HCT116 (cell line): ENCODE measurements at regions not wholly inside any gene's neighbourhood (a gene's known extent, or its start where the extent isn't known, plus 50 kb on each side); places are given as distances from the start of the nearest gene placed in this dataset.

Experiments used
- ATAC-seq: fragments of 200-7000 bp; cut with Tn5 transposase; 2 replicates; pipeline ENCODE4 v1.9.1; 2020; ENCODE audit warnings: mild to moderate bottlenecking, moderate library complexity
- BruUV-seq: library from RNA; stranded (reverse); fragments of 400-500 nt; replicated peaks from 2 replicates; lab custom pipeline; 2021; lab: Mats Ljungman, UMichigan
- CTCF ChIA-PET: fragments of 300-600 bp; sonication (Branson Sonifier 250); formaldehyde crosslinking; loops from one replicate; lab custom pipeline; 2021; ENCODE audit warnings: antibody characterized with exemption; lab: Charles Lee
- POLR2A ChIA-PET: fragments of 300-600, 350-600 bp; sonication (Branson Sonifier 250); formaldehyde crosslinking; loops from one replicate; lab custom pipeline; 2021; ENCODE audit warnings: antibody characterized with exemption; lab: Charles Lee
- RAD21 ChIA-PET, 2 experiments: fragments of 300-600 bp; sonication (Branson Sonifier 250); formaldehyde crosslinking; loops; one replicate each; lab custom pipeline; 2023; ENCODE audit warnings: low total read pairs in 2 of 2; ENCODE audit not compliant: uncharacterized antibody in 2 of 2, unreplicated experiment in 2 of 2, low non-redundant PET in 1 of 2; lab: Charles Lee
- DNase-seq: peaks from one replicate; pipeline ENCODE4 v3.0.0-alpha.2; 2010; ENCODE audit warnings: low read depth, low spot score
- H2AFZ ChIP-seq: fragments of 200-600 bp; shearing (Covaris generic), sonication (generic); 2 replicates; pipeline ENCODE4 v1.6.1; 2017; ENCODE audit warnings: low read depth, mixed run types, mixed read lengths, antibody characterized with exemption, low read length; ENCODE audit not compliant: poor library complexity, severe bottlenecking
- H3K27ac ChIP-seq: 2 replicates; pipeline ENCODE4 v1.5.1; 2012; ENCODE audit warnings: low read depth, low read length
- H3K27me3 ChIP-seq: fragments of 200-600 bp; sonication (generic); 2 replicates; pipeline ENCODE4 v1.6.1; 2016; ENCODE audit warnings: mixed run types, low read length, mixed read lengths; ENCODE audit not compliant: insufficient read depth
- H3K36me3 ChIP-seq, 2 experiments: fragments of 200-500 bp in 1 of 2; fragments of 200-600 bp in 1 of 2; sonication (Bioruptor generic) in 1 of 2; sonication (generic) in 1 of 2; 2 replicates each; pipeline versions ENCODE4 v1.5.1 to v1.6.1; 2014 to 2016; ENCODE audit warnings: low read length in 2 of 2, inconsistent platforms in 1 of 2, mixed read lengths in 1 of 2, mixed run types in 1 of 2; ENCODE audit not compliant: insufficient read depth in 2 of 2, control insufficient read depth in 1 of 2
- H3K4me1 ChIP-seq, 2 experiments: fragments of 200-600 bp in 1 of 2; sonication (generic) in 1 of 2; 2 replicates each; pipeline versions ENCODE4 v1.5.1 to v1.6.1; 2012 to 2017; ENCODE audit warnings: low read length in 2 of 2, inconsistent platforms in 1 of 2, mild to moderate bottlenecking in 1 of 2, mixed read lengths in 1 of 2, mixed run types in 1 of 2, moderate library complexity in 1 of 2; ENCODE audit not compliant: insufficient read depth in 2 of 2, control insufficient read depth in 1 of 2
- H3K4me2 ChIP-seq: fragments of 200-600 bp; sonication (generic); 2 replicates; pipeline ENCODE4 v1.6.1; 2017; ENCODE audit warnings: mixed run types, low read length, mixed read lengths
- H3K4me3 ChIP-seq, 2 experiments: fragments of 200-600 bp in 1 of 2; sonication (generic) in 1 of 2; replicated peaks in 1 of 2; 2 replicates each; pipeline ENCODE4 v1.5.1; 2011 to 2016; ENCODE audit warnings: low read length in 2 of 2, control low read depth in 1 of 2, low read depth in 1 of 2, mild to moderate bottlenecking in 1 of 2, mixed read lengths in 1 of 2, mixed run types in 1 of 2
- H3K79me2 ChIP-seq: fragments of 200-600 bp; sonication (generic); 2 replicates; pipeline ENCODE4 v1.6.1; 2017; ENCODE audit warnings: mild to moderate bottlenecking, mixed run types, low read length, moderate library complexity, mixed read lengths; ENCODE audit not compliant: insufficient read depth
- H3K9ac ChIP-seq: fragments of 200-600 bp; sonication (generic); 2 replicates; pipeline ENCODE4 v1.6.1; 2016; ENCODE audit warnings: low read length, mixed read lengths
- H3K9me2 ChIP-seq: fragments of 200-600 bp; sonication (generic), shearing (Covaris generic); 2 replicates; pipeline ENCODE4 v1.6.1; 2017; ENCODE audit warnings: mixed run types, mild to moderate bottlenecking, moderate library complexity; ENCODE audit not compliant: insufficient read depth
- H3K9me3 ChIP-seq, 2 experiments: fragments of 200-500 bp in 1 of 2; fragments of 200-600 bp in 1 of 2; sonication (Bioruptor generic) in 1 of 2; sonication (generic) in 1 of 2; 2 replicates each; pipeline ENCODE4 v1.6.1; 2014 to 2017; ENCODE audit warnings: low read length in 2 of 2, mixed read lengths in 2 of 2, inconsistent platforms in 1 of 2, low read depth in 1 of 2, mild to moderate bottlenecking in 1 of 2, mixed run types in 1 of 2, moderate library complexity in 1 of 2; ENCODE audit not compliant: control insufficient read depth in 1 of 2, insufficient read depth in 1 of 2
- H4K20me1 ChIP-seq: fragments of 200-600 bp; sonication (generic), shearing (Covaris generic); 2 replicates; pipeline ENCODE4 v1.6.1; 2017; ENCODE audit warnings: mixed run types, mild to moderate bottlenecking, moderate library complexity; ENCODE audit not compliant: insufficient read depth
- CBX3 ChIP-seq: IDR thresholded peaks from 2 replicates; pipeline ENCODE4 v1.6.1; 2012; ENCODE audit warnings: low read depth
- ELF1 ChIP-seq: IDR thresholded peaks from 2 replicates; pipeline ENCODE4 v1.6.1; 2012; ENCODE audit warnings: low read depth, borderline replicate concordance
- EZH2phosphoT487 ChIP-seq: fragments of 200-600 bp; IDR thresholded peaks from 2 replicates; pipeline ENCODE4 v1.6.1; 2018; ENCODE audit warnings: antibody characterized with exemption, borderline replicate concordance
- FOSL1 ChIP-seq: IDR thresholded peaks from 2 replicates; pipeline ENCODE4 v1.6.1; 2012; ENCODE audit warnings: low read depth
- POLR2A ChIP-seq: IDR thresholded peaks from 2 replicates; pipeline ENCODE4 v1.7.0; 2011; ENCODE audit warnings: borderline replicate concordance; ENCODE audit not compliant: insufficient read depth, insufficient read length; ENCODE audit errors: extremely low read depth
- POLR2AphosphoS5 ChIP-seq: IDR thresholded peaks from 2 replicates; pipeline ENCODE4 v1.6.1; 2011; ENCODE audit warnings: mild to moderate bottlenecking, low read depth, low read length, moderate library complexity
- RAD21 ChIP-seq: IDR thresholded peaks from 2 replicates; pipeline ENCODE4 v1.6.1; 2012; ENCODE audit warnings: low read depth, mild to moderate bottlenecking
- SIN3A ChIP-seq: IDR thresholded peaks from 2 replicates; pipeline ENCODE4 v1.6.1; 2012; ENCODE audit warnings: low read depth
- SRF ChIP-seq: IDR thresholded peaks from 2 replicates; pipeline ENCODE4 v1.6.1; 2012; ENCODE audit warnings: low read depth
- YY1 ChIP-seq: IDR thresholded peaks from 2 replicates; pipeline ENCODE4 v1.6.1; 2011; ENCODE audit warnings: low read length, low read depth, moderate library complexity, mild to moderate bottlenecking; ENCODE audit not compliant: insufficient replicate concordance; ENCODE audit errors: extremely low read depth
- ZFX ChIP-seq: fragments of 450-650 bp; IDR thresholded peaks from 2 replicates; pipeline ENCODE4 v1.6.1; 2017
- intact Hi-C: fragments of 100-400 bp; cut with micrococcal nuclease; formaldehyde crosslinking; loops from 2 replicates; pipeline ENCODE4 v1.10.0; 2022

GRCh38 chr1:68620571-68620970, 123.7 kb upstream of the DEPDC1 start:
- ChIA-PET RAD21 (no interaction called here), POLR2A (no interaction called here)
- no TSS peak for BruUV-seq

GRCh38 chr1:68623700-68624099, 126.8 kb upstream of the DEPDC1 start:
- H2AFZ ChIP-seq = no peak overlapping the region
- intact Hi-C loops = no loop called here
- no peaks in the 10 kb centered on the region for H3K27me3 ChIP-seq
- H3K9me2 ChIP-seq = no peaks in the 10 kb centered on the region
- peaks cover 0 to 11% of the 10 kb centered on the region in 2 experiments; a peak in 2 of 4 replicates for H3K4me1 ChIP-seq
- DNase-seq (no peak), ATAC-seq (no peak)
- ChIA-PET CTCF (no interaction called here), POLR2A (no interaction called here), RAD21 (no interaction called here)
- BruUV-seq = no TSS peak
- no peak overlapping the region for H3K4me3 ChIP-seq
- H3K4me2 ChIP-seq = peak overlapping the region; percentile 10; the same call in 1 of the 2 replicates
- H3K36me3 ChIP-seq = no peaks in the 10 kb centered on the region
- no peaks in the 10 kb centered on the region for H4K20me1 ChIP-seq
- H3K9me3 ChIP-seq = peaks cover 5 to 13% of the 10 kb centered on the region in 2 experiments; a peak in 2 of 4 replicates
- TF ChIP-seq EZH2phosphoT487 (no peak), SIN3A (no peak), POLR2A (no peak), RAD21 (no peak)
- H3K79me2 ChIP-seq = no peaks in the 10 kb centered on the region
- H3K27ac ChIP-seq = no peak overlapping the region
- H3K9ac ChIP-seq = no peak overlapping the region

More at GRCh38 chr1:68620571-68620970, 123.7 kb upstream of the DEPDC1 start:
- H2AFZ ChIP-seq = no peak overlapping the region
- H3K4me1 ChIP-seq = peaks cover 0 to 11% of the 10 kb centered on the region in 2 experiments; a peak in 2 of 4 replicates
- H4K20me1 ChIP-seq = no peaks in the 10 kb centered on the region
- CTCF ChIA-PET = no interaction called here
- intact Hi-C loops = no loop called here
- DNase-seq (no peak), ATAC-seq (no peak)
- H3K36me3 ChIP-seq = no peaks in the 10 kb centered on the region
- no peak overlapping the region for H3K27ac ChIP-seq
- no peak overlapping the region for H3K4me3 ChIP-seq
- no peak overlapping the region for H3K4me2 ChIP-seq
- TF ChIP-seq ZFX (no peak), CBX3 (no peak), POLR2AphosphoS5 (no peak), ELF1 (no peak), FOSL1 (no peak), YY1 (no peak), SRF (no peak)
- no peaks in the 10 kb centered on the region for H3K79me2 ChIP-seq
- no peaks in the 10 kb centered on the region for H3K9me2 ChIP-seq
- H3K9me3 ChIP-seq = peaks cover 5 to 13% of the 10 kb centered on the region in 2 experiments; a peak in 2 of 4 replicates
- H3K27me3 ChIP-seq = no peaks in the 10 kb centered on the region
- H3K9ac ChIP-seq = no peak overlapping the region
